ENCODE measurements at regions not wholly inside any gene's neighbourhood (a gene's known extent, or its start where the extent isn't known, plus 50 kb on each side); places are given as distances from the start of the nearest gene placed in this dataset.

DNA sequence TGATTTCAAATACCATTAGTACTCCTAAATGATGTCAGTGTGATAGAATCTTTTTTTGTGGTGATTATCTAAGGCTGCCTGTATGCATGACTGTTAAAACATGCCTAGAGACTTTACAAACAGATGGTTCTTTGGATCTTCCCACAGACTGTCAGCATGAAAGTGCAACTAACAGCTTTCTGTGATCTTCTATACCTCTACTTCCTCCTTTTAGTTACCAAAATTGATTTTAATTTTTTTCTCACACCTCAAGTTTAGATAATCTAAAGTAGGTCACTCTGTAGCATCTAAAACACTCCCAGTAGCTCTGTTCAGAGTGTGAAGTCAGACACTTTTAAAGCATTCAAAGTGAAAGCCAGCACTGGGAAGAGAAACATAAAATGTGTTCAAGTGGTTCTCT lies 534.5 kb downstream of the PTPRC start:
- intact Hi-C loops (cut with DNase I) = no loop called here
- Histone ChIP-seq H3K27me3 (no peaks in the 10 kb centered on the region), H3K27ac (replicated peaks in 1 of 4) (no peak overlapping the region), H3K36me3 (no peaks in the 10 kb centered on the region), H3K9me3 (no peaks in the 10 kb centered on the region), H3K4me3 (no peak overlapping the region), H3K4me1 (no peaks in the 10 kb centered on the region)
- TF ChIP-seq EP300 (IDR thresholded peaks at IDR 0.05) = no peak
- TF ChIP-seq POLR2AphosphoS5 (IDR thresholded peaks at IDR 0.05) = no peak
- TF ChIP-seq POLR2A (IDR thresholded peaks at IDR 0.05; ENCODE audit: low read depth) = no peak
- TF ChIP-seq CTCF (IDR thresholded peaks at IDR 0.05) = no peak
- no peak for DNase-seq (ENCODE audit: extremely low spot score)

DNA sequence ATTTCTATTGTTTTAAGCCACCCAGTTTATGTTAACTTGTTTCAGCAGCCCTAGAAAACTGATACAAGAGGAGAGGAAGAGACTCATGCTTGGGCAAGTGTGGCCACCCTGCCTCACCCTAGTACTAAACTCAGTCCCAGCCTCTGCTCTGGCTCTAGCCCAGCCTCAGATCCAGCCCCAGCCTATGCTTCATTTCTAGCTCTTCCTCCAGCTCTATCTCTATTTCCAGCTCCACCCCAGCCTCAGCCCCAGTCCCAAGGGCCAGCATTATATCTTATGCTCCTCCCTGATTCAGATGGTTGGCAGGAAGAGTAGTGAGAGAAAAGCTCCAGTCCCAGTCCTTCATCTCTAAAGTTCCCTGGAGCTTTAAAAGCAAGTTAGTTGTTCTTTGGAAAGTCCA lies 535.5 kb downstream of the PTPRC start:
- DNase-seq (ENCODE audit: extremely low spot score) = no peak
- intact Hi-C loops (cut with DNase I) = no loop called here
- Histone ChIP-seq H3K27me3 (no peaks in the 10 kb centered on the region), H3K4me3 (no peak overlapping the region), H3K27ac (replicated peaks in 1 of 4) (no peak overlapping the region), H3K36me3 (no peaks in the 10 kb centered on the region), H3K9me3 (no peaks in the 10 kb centered on the region), H3K4me1 (peaks cover 0 to 3% (median 1%) of the 10 kb centered on the region in 4 donors)
- TF ChIP-seq POLR2A (IDR thresholded peaks at IDR 0.05; ENCODE audit: low read depth) = no peak
- no peak for TF ChIP-seq CTCF (IDR thresholded peaks at IDR 0.05)

- no peak for TF ChIP-seq POLR2AphosphoS5 (IDR thresholded peaks at IDR 0.05)
- TF ChIP-seq CTCF (IDR thresholded peaks at IDR 0.05) = no peak
- TF ChIP-seq EP300 (IDR thresholded peaks at IDR 0.05) = no peak
- no peak for TF ChIP-seq POLR2A (IDR thresholded peaks at IDR 0.05; ENCODE audit: low read depth)
- no peak overlapping the region for H3K4me3 ChIP-seq
- no peaks in the 10 kb centered on the region for H3K36me3 ChIP-seq
- no peak for DNase-seq (ENCODE audit: extremely low spot score)
- no peaks in the 10 kb centered on the region for H3K9me3 ChIP-seq
- H3K27ac ChIP-seq (replicated peaks in 1 of 4) = no peak overlapping the region
- intact Hi-C loops (cut with DNase I) = no loop called here
- 85% methylated on average over 5 of the region's 5 CpGs for WGBS
- peaks cover 0 to 12% (median 2%) of the 10 kb centered on the region in 4 donors for H3K4me1 ChIP-seq
- H3K27me3 ChIP-seq = no peaks in the 10 kb centered on the region
Measured at GRCh38 chr1:199176713-199177112, 537.9 kb downstream of the PTPRC start.

GRCh38 chr1:199177241-199177640 lies 538.4 kb downstream of the PTPRC start:
- H3K9me3 ChIP-seq = no peaks in the 10 kb centered on the region
- no peak overlapping the region for H3K27ac ChIP-seq (replicated peaks in 1 of 4)
- no peak overlapping the region for H3K4me3 ChIP-seq
- TF ChIP-seq EP300 (IDR thresholded peaks at IDR 0.05) (no peak), POLR2AphosphoS5 (IDR thresholded peaks at IDR 0.05) (no peak), CTCF (IDR thresholded peaks at IDR 0.05) (no peak), POLR2A (IDR thresholded peaks at IDR 0.05; ENCODE audit: low read depth) (no peak)
- intact Hi-C loops (cut with DNase I) = no loop called here
- WGBS = 86% methylated on average over 4 of the region's 4 CpGs
- DNase-seq (ENCODE audit: extremely low spot score) = no peak
- H3K36me3 ChIP-seq = no peaks in the 10 kb centered on the region
- no peaks in the 10 kb centered on the region for H3K27me3 ChIP-seq
- peaks cover 0 to 12% (median 2%) of the 10 kb centered on the region in 4 donors for H3K4me1 ChIP-seq

DNA sequence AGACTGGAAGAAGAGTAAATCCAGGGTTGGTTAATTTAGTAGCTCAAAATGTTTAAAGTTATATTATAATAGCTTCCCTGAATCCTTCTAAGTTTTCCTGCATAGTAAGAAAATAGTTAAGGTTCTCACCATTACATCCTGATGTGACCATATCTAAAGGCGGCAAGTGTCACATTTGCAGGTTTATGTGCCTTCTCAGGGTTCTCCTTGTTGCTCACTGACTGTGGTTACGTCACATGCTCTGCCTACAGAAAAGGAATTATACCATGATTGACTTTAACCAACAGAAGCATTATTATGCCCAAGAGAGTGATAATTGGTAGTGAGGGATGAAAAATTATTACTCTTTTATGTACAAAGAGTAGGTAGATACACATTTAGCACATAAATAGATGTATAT lies 539.8 kb downstream of the PTPRC start:
- Histone ChIP-seq H3K27me3 (no peaks in the 10 kb centered on the region), H3K4me1 (peaks cover 0 to 12% (median 2%) of the 10 kb centered on the region in 4 donors), H3K27ac (replicated peaks in 1 of 4) (no peak overlapping the region), H3K36me3 (no peaks in the 10 kb centered on the region), H3K4me3 (no peak overlapping the region), H3K9me3 (no peaks in the 10 kb centered on the region)
- TF ChIP-seq EP300 (IDR thresholded peaks at IDR 0.05) = no peak
- no peak for TF ChIP-seq POLR2A (IDR thresholded peaks at IDR 0.05; ENCODE audit: low read depth)
- no peak for TF ChIP-seq CTCF (IDR thresholded peaks at IDR 0.05)
- no peak for TF ChIP-seq POLR2AphosphoS5 (IDR thresholded peaks at IDR 0.05)
- 93% methylated on average over 2 of the region's 2 CpGs for WGBS
- DNase-seq (ENCODE audit: extremely low spot score) = no peak
- intact Hi-C loops (cut with DNase I) = no loop called here
